Stomach (tissue), 8 donors: ENCODE measurements at regions not wholly inside any gene's neighbourhood (a gene's known extent, or its start where the extent isn't known, plus 50 kb on each side); places are given as distances from the start of the nearest gene placed in this dataset.

ENCODE experiments used
- DNase-seq, 2 donors: peaks; one replicate each; pipeline versions ENCODE4 v3.0.0 to v3.0.0-alpha.2; 2013 to 2019
- H3K27ac ChIP-seq, 5 donors: fragments of 200-600 bp in 4 of 5; sonication (generic) in 4 of 5; one replicate each; pipeline ENCODE4 v1.5.1; 2013 to 2019; ENCODE audit warnings: mild to moderate bottlenecking in 1 of 5, moderate library complexity in 1 of 5
- H3K27me3 ChIP-seq, 3 donors: fragments of 200-600 bp; sonication (generic); one replicate each; pipeline ENCODE4 v1.5.1; 2017 to 2019; ENCODE audit warnings: mixed run types in 1 of 3
- H3K36me3 ChIP-seq, 4 donors: fragments of 200-600 bp; sonication (generic); 1 replicate in 3 of 4; 2 replicates in 1 of 4; pipeline ENCODE4 v1.5.1; 2016 to 2019
- H3K4me1 ChIP-seq, 4 donors: fragments of 200-600 bp; sonication (generic); one replicate each; pipeline ENCODE4 v1.5.1; 2016 to 2019
- H3K4me3 ChIP-seq, 4 donors: fragments of 200-600 bp; sonication (generic) in 3 of 4; one replicate each; pipeline ENCODE4 v1.5.1; 2016 to 2019; ENCODE audit warnings: mild to moderate bottlenecking in 1 of 4
- H3K9me3 ChIP-seq, 4 donors: fragments of 200-600 bp; sonication (generic); one replicate each; pipeline ENCODE4 v1.5.1; 2016 to 2019
- CTCF ChIP-seq, 7 experiments: fragments of 450-650 bp in 4 of 7; fragments of 200-600 bp in 3 of 7; sonication (generic) in 3 of 7; IDR thresholded peaks; one replicate each; pipeline ENCODE4 v1.5.1; 2016 to 2019; ENCODE audit warnings: antibody characterized with exemption in 7 of 7, control low read depth in 2 of 7, mild to moderate bottlenecking in 1 of 7
- EP300 ChIP-seq: sonication (generic); formaldehyde crosslinking; IDR thresholded peaks from one replicate; pipeline ENCODE4 v1.6.1; 2017; ENCODE audit warnings: antibody characterized with exemption
- POLR2A ChIP-seq, 4 donors: fragments of 450-650 bp; IDR thresholded peaks; one replicate each; pipeline ENCODE4 v1.6.1; 2016; ENCODE audit warnings: antibody characterized with exemption in 4 of 4, control low read depth in 2 of 4, mild to moderate bottlenecking in 1 of 4, moderate library complexity in 1 of 4
- POLR2AphosphoS5 ChIP-seq, 3 donors: sonication (generic); formaldehyde crosslinking; IDR thresholded peaks; one replicate each; pipeline ENCODE4 v1.6.1; 2016; ENCODE audit warnings: antibody characterized with exemption in 3 of 3
- WGBS, 5 donors: extraction: QIAGEN DNeasy Blood & Tissue Kit in 3 of 5; methylation state at CpG; one replicate each; pipeline versions ENCODE4 v1.1.5 to v1.1.7; 2013 to 2018; 5-methylcytosine and 5-hydroxymethylcytosine counted together
- intact Hi-C: fragments of 100-400 bp; cut with DNase I; formaldehyde crosslinking; loops from one replicate; pipeline ENCODE4 v1.15.1; 2023; ENCODE audit warnings: low total_unique reads
- donor health status: healthy with polysubstance abuse.
- donor health status: Bipolar disorder and iron deficiency.
- donor health status: healthy.

GRCh38 chr18:63071701-63072141 lies 247.8 kb downstream of the BCL2 start:
- no peak overlapping the region for H3K4me3 ChIP-seq
- no peaks in the 10 kb centered on the region for H3K27me3 ChIP-seq
- intact Hi-C loops = no loop called here
- no peak overlapping the region for H3K27ac ChIP-seq
- TF ChIP-seq CTCF (IDR thresholded peaks at IDR 0.05) (no peak), POLR2A (IDR thresholded peaks at IDR 0.05) (no peak), EP300 (no peak), POLR2AphosphoS5 (IDR thresholded peaks at IDR 0.05) (no peak)
- H3K36me3 ChIP-seq = no peaks in the 10 kb centered on the region
- DNase-seq = no peak
- WGBS, 5 donors = 69 to 77% (median 72%) methylated on average over 5 of the region's 5 CpGs
- H3K9me3 ChIP-seq = no peaks in the 10 kb centered on the region
- H3K4me1 ChIP-seq = peaks cover 0 to 13% (median 4%) of the 10 kb centered on the region in 4 donors

GRCh38 chr18:63070767-63071502 lies 248.6 kb downstream of the BCL2 start:
- H3K4me3 ChIP-seq = no peak overlapping the region
- TF ChIP-seq CTCF (IDR thresholded peaks at IDR 0.05) (no peak), POLR2AphosphoS5 (IDR thresholded peaks at IDR 0.05) (no peak), EP300 (no peak), POLR2A (IDR thresholded peaks at IDR 0.05) (no peak)
- H3K36me3 ChIP-seq = no peaks in the 10 kb centered on the region
- DNase-seq = no peak
- no peak overlapping the region for H3K27ac ChIP-seq
- 78 to 88% (median 85%) methylated on average over 8 of the region's 8 CpGs for WGBS, 5 donors
- H3K27me3 ChIP-seq = no peaks in the 10 kb centered on the region
- H3K4me1 ChIP-seq = peaks cover 0 to 13% (median 4%) of the 10 kb centered on the region in 4 donors
- intact Hi-C loops = no loop called here
- H3K9me3 ChIP-seq = no peaks in the 10 kb centered on the region

- Histone ChIP-seq H3K4me1 (peaks cover 0 to under 1% (median 0%) of the 10 kb centered on the region in 4 donors), H3K27me3 (peaks cover 0 to 3% (median 0%) of the 10 kb centered on the region in 3 donors), H3K36me3 (no peaks in the 10 kb centered on the region), H3K9me3 (no peaks in the 10 kb centered on the region), H3K27ac (no peak overlapping the region), H3K4me3 (no peak overlapping the region)
- TF ChIP-seq POLR2AphosphoS5 (IDR thresholded peaks at IDR 0.05) = no peak
- TF ChIP-seq EP300 = no peak
- no peak for TF ChIP-seq CTCF (IDR thresholded peaks at IDR 0.05)
- intact Hi-C loops = no loop called here
- WGBS, 5 donors = 78 to 93% (median 86%) methylated on average over 3 of the region's 3 CpGs
- DNase-seq = no peak
These were observed 250.1 kb downstream of the BCL2 start for GRCh38 chr18:63069496-63069895.

GRCh38 chr18:63067939-63068338 lies 251.6 kb downstream of the BCL2 start:
- intact Hi-C loops = no loop called here
- no peaks in the 10 kb centered on the region for H3K36me3 ChIP-seq
- no peak for DNase-seq
- WGBS, 5 donors = 72 to 94% (median 87%) methylated on average over 2 of the region's 2 CpGs
- no peaks in the 10 kb centered on the region for H3K9me3 ChIP-seq
- H3K4me1 ChIP-seq = no peaks in the 10 kb centered on the region
- no peak overlapping the region for H3K4me3 ChIP-seq
- H3K27ac ChIP-seq = no peak overlapping the region
- peaks cover 0 to 4% (median 0%) of the 10 kb centered on the region in 3 donors for H3K27me3 ChIP-seq
- TF ChIP-seq CTCF (IDR thresholded peaks at IDR 0.05) (no peak), POLR2A (IDR thresholded peaks at IDR 0.05) (no peak), POLR2AphosphoS5 (IDR thresholded peaks at IDR 0.05) (no peak), EP300 (no peak)
